ENCODE measurements at regions not wholly inside any gene's neighbourhood (a gene's known extent, or its start where the extent isn't known, plus 50 kb on each side); places are given as distances from the start of the nearest gene placed in this dataset.
"Not testable (repeated sequence)": the region's sequence is repeated elsewhere in the genome, so short reads cannot be mapped to it uniquely, and the experiment has no call there.

DNA sequence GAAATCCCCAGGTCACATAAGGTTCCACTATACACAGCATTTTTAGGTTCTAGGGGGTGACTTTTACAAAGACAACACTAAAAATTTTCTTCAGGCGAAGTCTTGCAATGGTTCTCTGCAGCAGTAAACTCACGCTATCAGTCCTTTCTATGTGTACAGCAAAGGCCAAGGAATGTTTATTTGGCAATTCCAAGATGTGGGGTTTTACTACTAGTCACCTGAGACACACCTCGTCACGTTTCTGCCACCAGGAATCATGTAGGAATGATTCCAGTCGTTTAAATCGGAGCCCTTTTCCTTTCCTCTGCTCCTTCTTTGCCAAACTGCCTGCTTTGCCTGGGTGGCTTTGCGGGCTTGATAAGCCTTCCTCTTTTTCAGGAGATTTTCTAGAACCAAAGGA lies 75.9 kb upstream of the ENPEP start:
- Histone ChIP-seq H3K27ac (ENCODE audit: low read depth, low read length) (no peak overlapping the region), H3K4me3 (ENCODE audit: low read depth, low read length) (no peak overlapping the region), H3K27me3 (ENCODE audit: insufficient read depth, low read length) (peaks cover 34% of the 10 kb centered on the region), H3K36me3 (ENCODE audit: insufficient read depth, low read length) (no peaks in the 10 kb centered on the region), H3K79me2 (ENCODE audit: control insufficient read depth, insufficient read depth, low read length, unreplicated experiment) (no peaks in the 10 kb centered on the region), H2AFZ (ENCODE audit: low read length, unreplicated experiment) (no peak overlapping the region), H3K4me1 (ENCODE audit: control insufficient read depth, insufficient read depth, low read length, unreplicated experiment) (no peaks in the 10 kb centered on the region)

DNA sequence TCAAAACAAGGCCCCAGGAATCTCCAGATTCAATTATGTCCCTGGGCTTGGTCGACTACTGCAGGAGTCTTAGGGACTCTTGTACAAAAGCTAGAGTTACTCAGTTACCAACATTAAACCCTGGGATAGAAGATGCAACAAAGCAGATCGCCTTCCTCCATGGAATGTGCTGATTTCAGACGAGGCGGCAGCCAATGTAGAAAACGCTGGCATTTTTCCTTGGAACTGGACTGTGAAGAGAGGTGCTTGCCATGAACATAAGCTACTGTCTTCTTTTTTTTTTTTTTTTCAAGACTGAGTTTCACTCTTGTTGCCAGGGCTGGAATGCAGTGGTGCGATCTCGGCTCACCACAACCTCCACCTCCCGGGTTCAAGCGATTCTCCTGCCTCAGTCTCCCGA lies 76.9 kb upstream of the ENPEP start:
- H3K27me3 ChIP-seq (ENCODE audit: insufficient read depth, low read length): peaks cover 30% of the 10 kb centered on the region
- H3K4me3 ChIP-seq (ENCODE audit: low read depth, low read length); H3K36me3 ChIP-seq (ENCODE audit: insufficient read depth, low read length); H3K4me1 ChIP-seq (ENCODE audit: control insufficient read depth, insufficient read depth, low read length, unreplicated experiment); H3K79me2 ChIP-seq (ENCODE audit: control insufficient read depth, insufficient read depth, low read length, unreplicated experiment); H3K27ac ChIP-seq (ENCODE audit: low read depth, low read length); H2AFZ ChIP-seq (ENCODE audit: low read length, unreplicated experiment): not testable (repeated sequence)

DNA sequence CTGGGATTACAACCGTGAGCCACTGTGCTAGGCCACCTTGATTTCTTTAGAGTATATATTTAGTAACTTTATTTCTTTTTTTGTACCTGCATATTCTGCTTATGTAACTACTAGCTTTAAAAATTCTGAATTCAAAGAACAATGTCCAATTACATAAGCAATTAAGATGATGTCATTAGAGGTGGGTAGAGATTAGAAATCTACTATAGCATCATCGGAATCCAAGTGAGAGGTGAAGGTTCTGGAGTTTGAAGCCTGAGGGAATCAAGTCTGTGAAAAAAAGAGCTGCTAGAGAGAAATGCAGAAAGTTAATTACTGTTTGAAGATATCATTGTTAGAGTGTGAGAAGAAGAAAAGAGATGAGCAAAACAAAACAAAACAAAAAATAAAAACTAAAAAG lies 79.0 kb upstream of the ENPEP start:
- Histone ChIP-seq H3K4me1 (ENCODE audit: control insufficient read depth, insufficient read depth, low read length, unreplicated experiment) (no peaks in the 10 kb centered on the region), H2AFZ (ENCODE audit: low read length, unreplicated experiment) (no peak overlapping the region), H3K27me3 (ENCODE audit: insufficient read depth, low read length) (peaks cover 32% of the 10 kb centered on the region), H3K4me3 (ENCODE audit: low read depth, low read length) (no peak overlapping the region), H3K36me3 (ENCODE audit: insufficient read depth, low read length) (no peaks in the 10 kb centered on the region), H3K27ac (ENCODE audit: low read depth, low read length) (no peak overlapping the region), H3K79me2 (ENCODE audit: control insufficient read depth, insufficient read depth, low read length, unreplicated experiment) (no peaks in the 10 kb centered on the region)

DNA sequence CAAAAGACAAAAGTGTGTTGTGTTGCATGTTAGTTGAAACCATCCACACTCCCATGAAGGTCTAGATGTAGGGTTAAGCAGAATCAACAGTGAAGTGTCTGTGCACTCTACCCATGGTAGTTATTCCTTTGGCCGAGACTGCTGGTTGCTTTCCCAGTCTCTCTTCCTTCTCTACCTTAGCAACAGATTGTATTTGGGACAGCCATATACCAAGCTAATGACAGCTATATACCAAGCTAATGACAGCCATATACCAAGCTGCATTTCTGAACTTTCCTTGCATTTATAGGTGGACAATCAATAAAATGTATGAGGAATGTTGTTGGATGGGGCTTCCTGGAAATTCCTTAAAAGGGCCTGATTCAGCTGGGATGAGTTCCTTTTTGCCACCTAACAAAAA lies 80.5 kb upstream of the ENPEP start:
- Histone ChIP-seq H3K36me3 (ENCODE audit: insufficient read depth, low read length) (no peaks in the 10 kb centered on the region), H3K27me3 (ENCODE audit: insufficient read depth, low read length) (peaks cover 32% of the 10 kb centered on the region), H3K27ac (ENCODE audit: low read depth, low read length) (no peak overlapping the region), H3K79me2 (ENCODE audit: control insufficient read depth, insufficient read depth, low read length, unreplicated experiment) (no peaks in the 10 kb centered on the region), H2AFZ (ENCODE audit: low read length, unreplicated experiment) (no peak overlapping the region), H3K4me1 (ENCODE audit: control insufficient read depth, insufficient read depth, low read length, unreplicated experiment) (no peaks in the 10 kb centered on the region), H3K4me3 (ENCODE audit: low read depth, low read length) (no peak overlapping the region)

DNA sequence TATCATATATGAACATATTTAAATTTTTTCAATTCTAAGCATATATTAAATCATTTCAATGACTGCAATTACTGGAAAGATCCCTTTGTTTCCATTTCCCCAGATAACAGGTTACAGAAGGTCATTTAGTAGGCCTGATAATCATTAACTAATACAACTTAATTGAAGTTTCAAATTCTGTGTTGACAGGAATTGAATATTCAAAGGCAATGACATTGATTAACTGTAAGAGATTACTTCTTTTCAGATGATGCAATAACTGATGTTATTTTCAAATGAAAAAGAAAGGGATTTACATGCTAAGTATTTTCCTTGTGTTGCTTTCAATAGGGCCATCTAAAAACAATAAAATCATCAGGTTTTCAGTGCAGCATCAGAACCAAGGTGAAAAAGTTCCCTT lies 81.1 kb upstream of the ENPEP start:
- H3K79me2 ChIP-seq (ENCODE audit: control insufficient read depth, insufficient read depth, low read length, unreplicated experiment): no peaks in the 10 kb centered on the region
- H3K36me3 ChIP-seq (ENCODE audit: insufficient read depth, low read length): no peaks in the 10 kb centered on the region
- H3K27ac ChIP-seq (ENCODE audit: low read depth, low read length): no peak overlapping the region
- peaks cover 27% of the 10 kb centered on the region for H3K27me3 ChIP-seq (ENCODE audit: insufficient read depth, low read length)
- no peak overlapping the region for H3K4me3 ChIP-seq (ENCODE audit: low read depth, low read length)
- no peak overlapping the region for H2AFZ ChIP-seq (ENCODE audit: low read length, unreplicated experiment)
- no peaks in the 10 kb centered on the region for H3K4me1 ChIP-seq (ENCODE audit: control insufficient read depth, insufficient read depth, low read length, unreplicated experiment)

DNA sequence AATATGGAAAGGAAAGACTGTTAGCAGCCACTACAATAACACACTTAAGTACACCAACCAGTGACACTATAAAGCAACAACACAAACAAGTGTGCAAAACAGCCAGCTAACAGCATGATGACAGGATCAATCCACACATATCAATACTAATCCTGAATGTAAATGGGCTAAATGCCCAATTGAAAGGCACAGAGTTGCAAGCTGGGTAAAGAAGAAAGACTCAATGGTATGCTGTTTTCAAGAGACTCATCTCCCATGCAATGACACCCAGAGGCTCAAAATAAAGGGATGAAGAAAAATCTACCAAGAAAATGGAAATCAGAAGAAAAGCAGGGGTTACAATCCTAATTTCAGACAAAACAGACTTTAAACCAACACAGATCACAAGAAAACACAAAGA lies 94.2 kb upstream of the ENPEP start:
- Histone ChIP-seq H3K27ac (ENCODE audit: low read depth, low read length) (no peak overlapping the region), H3K27me3 (ENCODE audit: insufficient read depth, low read length) (peaks cover 14% of the 10 kb centered on the region; the same call in 1 of the 2 replicates), H3K4me3 (ENCODE audit: low read depth, low read length) (no peak overlapping the region), H3K4me1 (ENCODE audit: control insufficient read depth, insufficient read depth, low read length, unreplicated experiment) (no peaks in the 10 kb centered on the region), H2AFZ (ENCODE audit: low read length, unreplicated experiment) (no peak overlapping the region), H3K79me2 (ENCODE audit: control insufficient read depth, insufficient read depth, low read length, unreplicated experiment) (no peaks in the 10 kb centered on the region), H3K36me3 (ENCODE audit: insufficient read depth, low read length) (no peaks in the 10 kb centered on the region)

DNA sequence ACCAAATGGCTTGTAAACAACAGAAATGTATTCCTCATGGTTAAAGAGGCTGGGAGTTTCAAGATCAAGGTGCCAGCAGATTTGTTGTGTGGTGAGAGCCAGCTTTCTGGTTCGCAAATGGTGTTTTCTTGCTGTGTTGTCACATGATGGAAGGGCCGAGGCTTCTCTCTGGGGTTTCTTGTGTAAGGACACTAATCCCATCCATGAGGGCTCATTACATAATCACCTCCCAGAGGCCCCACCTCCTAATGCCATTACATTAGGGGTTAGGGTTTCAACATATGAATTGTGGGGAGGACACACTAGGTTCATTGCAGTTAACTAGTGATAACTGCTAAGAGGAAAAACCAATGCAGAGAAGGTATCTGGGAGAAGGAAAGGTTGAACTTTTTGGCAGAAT lies 103.5 kb upstream of the ENPEP start:
- no peak overlapping the region for H2AFZ ChIP-seq (ENCODE audit: low read length, unreplicated experiment)
- no peaks in the 10 kb centered on the region for H3K79me2 ChIP-seq (ENCODE audit: control insufficient read depth, insufficient read depth, low read length, unreplicated experiment)
- no peaks in the 10 kb centered on the region for H3K4me1 ChIP-seq (ENCODE audit: control insufficient read depth, insufficient read depth, low read length, unreplicated experiment)
- H3K27me3 ChIP-seq (ENCODE audit: insufficient read depth, low read length): peaks cover 28% of the 10 kb centered on the region; the same call in 1 of the 2 replicates
- H3K4me3 ChIP-seq (ENCODE audit: low read depth, low read length): no peak overlapping the region
- H3K36me3 ChIP-seq (ENCODE audit: insufficient read depth, low read length): no peaks in the 10 kb centered on the region
- no peak overlapping the region for H3K27ac ChIP-seq (ENCODE audit: low read depth, low read length)

DNA sequence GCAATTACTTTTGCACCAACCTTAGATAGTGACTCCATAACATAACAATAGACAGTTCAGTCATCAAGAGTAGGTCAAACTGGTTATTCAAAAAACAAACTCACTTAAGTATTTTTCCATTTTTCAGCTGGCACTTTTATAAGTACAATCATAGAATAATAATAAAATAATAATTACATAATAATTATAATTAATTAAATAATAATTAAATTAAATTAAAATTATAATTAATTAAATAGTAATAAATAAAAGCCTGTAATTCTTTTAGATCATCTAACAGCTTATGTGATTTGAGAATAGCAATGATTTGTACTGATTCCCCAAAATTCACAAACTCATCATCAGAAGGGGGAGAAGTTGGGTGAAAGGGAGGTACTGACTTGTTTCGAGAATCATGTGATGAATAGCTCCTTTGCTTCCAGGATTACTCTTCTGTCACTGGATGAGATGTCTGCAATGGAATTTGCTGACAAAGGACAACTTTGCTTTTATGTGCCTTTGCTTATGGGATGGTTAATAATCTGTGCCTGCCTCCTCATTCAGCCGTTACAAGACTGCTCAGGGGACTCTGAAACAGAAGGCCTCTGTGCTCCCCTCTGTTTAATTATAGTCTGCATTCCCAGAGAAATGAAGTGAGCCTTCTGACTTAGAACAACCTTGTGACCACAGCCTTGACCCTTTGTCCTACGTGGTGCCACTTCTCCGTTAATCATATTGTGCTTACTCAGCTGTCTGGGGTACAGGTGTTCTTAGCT lies 104.8 kb upstream of the ENPEP start:
- Histone ChIP-seq H3K4me1 (ENCODE audit: control insufficient read depth, insufficient read depth, low read length, unreplicated experiment) (no peaks in the 10 kb centered on the region), H3K4me3 (ENCODE audit: low read depth, low read length) (no peak overlapping the region), H3K27me3 (ENCODE audit: insufficient read depth, low read length) (peaks cover 29% of the 10 kb centered on the region), H3K36me3 (ENCODE audit: insufficient read depth, low read length) (no peaks in the 10 kb centered on the region), H3K79me2 (ENCODE audit: control insufficient read depth, insufficient read depth, low read length, unreplicated experiment) (no peaks in the 10 kb centered on the region), H3K27ac (ENCODE audit: low read depth, low read length) (no peak overlapping the region), H2AFZ (ENCODE audit: low read length, unreplicated experiment) (no peak overlapping the region)

DNA sequence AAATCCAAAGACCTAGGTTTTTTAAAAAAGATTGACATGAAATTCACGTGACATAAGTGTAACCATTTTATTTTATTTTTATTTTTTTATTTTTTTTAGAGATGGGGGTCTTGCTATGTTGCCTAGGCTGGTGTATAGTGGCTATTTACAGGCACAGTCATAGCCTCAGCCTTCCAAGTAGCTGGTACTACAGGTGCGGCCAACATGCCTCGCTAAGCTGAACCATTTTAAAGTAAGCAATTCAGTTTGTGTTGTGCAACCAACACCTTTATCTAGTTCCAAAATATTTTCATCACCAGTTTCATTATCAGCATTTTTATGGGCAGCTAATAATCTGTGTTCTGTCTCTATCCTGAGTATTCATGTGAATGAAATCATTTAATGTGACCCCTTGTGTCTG lies 107.5 kb upstream of the ENPEP start:
- no peaks in the 10 kb centered on the region for H3K36me3 ChIP-seq (ENCODE audit: insufficient read depth, low read length)
- H3K79me2 ChIP-seq (ENCODE audit: control insufficient read depth, insufficient read depth, low read length, unreplicated experiment): no peaks in the 10 kb centered on the region
- no peak overlapping the region for H2AFZ ChIP-seq (ENCODE audit: low read length, unreplicated experiment)
- H3K27me3 ChIP-seq (ENCODE audit: insufficient read depth, low read length): peaks cover 45% of the 10 kb centered on the region
- H3K4me1 ChIP-seq (ENCODE audit: control insufficient read depth, insufficient read depth, low read length, unreplicated experiment): no peaks in the 10 kb centered on the region
- H3K27ac ChIP-seq (ENCODE audit: low read depth, low read length): no peak overlapping the region
- no peak overlapping the region for H3K4me3 ChIP-seq (ENCODE audit: low read depth, low read length)

DNA sequence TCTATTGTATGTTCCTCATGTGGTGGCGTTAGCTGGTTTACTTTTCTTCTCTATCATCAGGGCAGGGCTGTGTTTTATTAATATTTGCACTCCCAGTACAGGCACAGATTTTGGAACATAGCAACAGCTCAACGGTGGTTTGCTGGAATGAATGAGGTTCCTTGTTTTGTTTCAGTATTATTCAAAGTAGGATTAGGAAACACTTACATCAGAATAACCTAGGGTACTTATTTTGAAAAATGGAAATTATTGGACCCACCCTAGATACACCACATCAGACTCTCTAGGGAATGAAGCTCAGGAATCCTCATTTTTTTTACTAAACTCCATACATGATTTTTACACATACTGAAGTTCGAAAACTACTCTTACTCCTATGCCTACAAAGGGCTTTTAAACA lies 108.8 kb upstream of the ENPEP start:
- Histone ChIP-seq H3K36me3 (ENCODE audit: insufficient read depth, low read length) (no peaks in the 10 kb centered on the region), H3K27ac (ENCODE audit: low read depth, low read length) (no peak overlapping the region), H2AFZ (ENCODE audit: low read length, unreplicated experiment) (no peak overlapping the region), H3K27me3 (ENCODE audit: insufficient read depth, low read length) (peaks cover 40% of the 10 kb centered on the region), H3K4me1 (ENCODE audit: control insufficient read depth, insufficient read depth, low read length, unreplicated experiment) (no peaks in the 10 kb centered on the region), H3K79me2 (ENCODE audit: control insufficient read depth, insufficient read depth, low read length, unreplicated experiment) (no peaks in the 10 kb centered on the region), H3K4me3 (ENCODE audit: low read depth, low read length) (no peak overlapping the region)

DNA sequence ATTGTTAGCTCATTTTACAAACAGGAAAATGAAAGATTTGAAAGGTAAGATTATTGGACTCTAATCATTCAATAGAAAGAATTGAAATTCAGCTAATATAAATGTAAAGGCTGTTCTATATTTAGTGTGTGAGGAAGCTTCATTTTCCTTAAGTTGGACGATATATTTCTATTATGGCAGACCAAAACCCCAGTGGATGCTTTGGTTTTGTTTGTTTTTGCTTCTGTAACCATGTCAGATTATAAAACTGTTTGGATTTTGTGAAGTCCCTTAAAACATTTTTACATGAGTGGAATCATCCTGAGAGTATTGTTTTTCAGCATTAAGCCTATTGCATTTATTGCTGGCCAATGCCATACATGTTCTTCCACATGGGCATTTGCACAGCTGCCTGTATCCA lies 110.2 kb upstream of the ENPEP start:
- no peaks in the 10 kb centered on the region for H3K36me3 ChIP-seq (ENCODE audit: insufficient read depth, low read length)
- peaks cover 47% of the 10 kb centered on the region for H3K27me3 ChIP-seq (ENCODE audit: insufficient read depth, low read length)
- no peaks in the 10 kb centered on the region for H3K79me2 ChIP-seq (ENCODE audit: control insufficient read depth, insufficient read depth, low read length, unreplicated experiment)
- no peaks in the 10 kb centered on the region for H3K4me1 ChIP-seq (ENCODE audit: control insufficient read depth, insufficient read depth, low read length, unreplicated experiment)
- H2AFZ ChIP-seq (ENCODE audit: low read length, unreplicated experiment): no peak overlapping the region
- no peak overlapping the region for H3K4me3 ChIP-seq (ENCODE audit: low read depth, low read length)
- no peak overlapping the region for H3K27ac ChIP-seq (ENCODE audit: low read depth, low read length)

Measured in ACC112 (cell line).